ENCODE measurements at regions not wholly inside any gene's neighbourhood (a gene's known extent, or its start where the extent isn't known, plus 50 kb on each side); places are given as distances from the start of the nearest gene placed in this dataset.

GRCh38 chr10:52889611-52890010 is 117.0 kb upstream of the MBL2 start:
- no peaks in the 10 kb centered on the region for H3K9me3 ChIP-seq (ENCODE audit: insufficient read depth, low read length)
- H2AFZ ChIP-seq (ENCODE audit: low read depth, low read length, severe bottlenecking), result no peak overlapping the region
- H3K9ac ChIP-seq (ENCODE audit: low read length), result no peak overlapping the region
- H4K20me1 ChIP-seq (ENCODE audit: low read depth, low read length), result no peaks in the 10 kb centered on the region
- H3K4me3 ChIP-seq (ENCODE audit: insufficient read depth, low read length, poor library complexity, severe bottlenecking), result no peak overlapping the region
- no peak overlapping the region for H3K27ac ChIP-seq (ENCODE audit: low read depth, low read length)
- H3F3A ChIP-seq (ENCODE audit: insufficient read depth), result no peaks in the 10 kb centered on the region
- no peak for TF ChIP-seq CTCF (IDR thresholded peaks at IDR 0.05; ENCODE audit: insufficient read depth, low read length, poor library complexity, severe bottlenecking)
- no peaks in the 10 kb centered on the region for H3K27me3 ChIP-seq (ENCODE audit: low read length)
- no peaks in the 10 kb centered on the region for H3K79me2 ChIP-seq (ENCODE audit: insufficient read depth, low read length)
- H3K36me3 ChIP-seq (ENCODE audit: low read length), result no peaks in the 10 kb centered on the region
- H3K9me2 ChIP-seq (replicated peaks; ENCODE audit: insufficient read depth, low read length), result no peaks in the 10 kb centered on the region
- H3K4me2 ChIP-seq (ENCODE audit: low read depth, low read length, poor library complexity, severe bottlenecking), result no peak overlapping the region

- Histone ChIP-seq H3K27me3 (ENCODE audit: low read length) (no peaks in the 10 kb centered on the region), H3K36me3 (ENCODE audit: low read length) (no peaks in the 10 kb centered on the region), H3K4me2 (ENCODE audit: low read depth, low read length, poor library complexity, severe bottlenecking) (no peak overlapping the region), H3K79me2 (ENCODE audit: insufficient read depth, low read length) (no peaks in the 10 kb centered on the region), H3K9me3 (ENCODE audit: insufficient read depth, low read length) (no peaks in the 10 kb centered on the region), H3F3A (ENCODE audit: insufficient read depth) (no peaks in the 10 kb centered on the region), H3K27ac (ENCODE audit: low read depth, low read length) (no peak overlapping the region), H3K4me3 (ENCODE audit: insufficient read depth, low read length, poor library complexity, severe bottlenecking) (no peak overlapping the region), H2AFZ (ENCODE audit: low read depth, low read length, severe bottlenecking) (no peak overlapping the region), H3K9me2 (replicated peaks; ENCODE audit: insufficient read depth, low read length) (no peaks in the 10 kb centered on the region), H4K20me1 (ENCODE audit: low read depth, low read length) (no peaks in the 10 kb centered on the region), H3K9ac (ENCODE audit: low read length) (no peak overlapping the region)
- TF ChIP-seq EZH2phosphoT487 (conservative IDR thresholded peaks at IDR 0.05; ENCODE audit: low read length), result no peak
- TF ChIP-seq CTCF (IDR thresholded peaks at IDR 0.05; ENCODE audit: insufficient read depth, low read length, poor library complexity, severe bottlenecking), result no peak
These were observed 111.7 kb upstream of the MBL2 start for GRCh38 chr10:52883996-52884871.

GRCh38 chr10:52879091-52879807 is 106.7 kb upstream of the MBL2 start:
- Histone ChIP-seq H4K20me1 (ENCODE audit: low read depth, low read length) (no peaks in the 10 kb centered on the region), H3F3A (ENCODE audit: insufficient read depth) (no peaks in the 10 kb centered on the region), H3K4me3 (ENCODE audit: insufficient read depth, low read length, poor library complexity, severe bottlenecking) (no peak overlapping the region), H3K4me2 (ENCODE audit: low read depth, low read length, poor library complexity, severe bottlenecking) (no peak overlapping the region), H3K36me3 (ENCODE audit: low read length) (no peaks in the 10 kb centered on the region), H3K27ac (ENCODE audit: low read depth, low read length) (no peak overlapping the region), H3K9me2 (replicated peaks; ENCODE audit: insufficient read depth, low read length) (no peaks in the 10 kb centered on the region), H3K9me3 (ENCODE audit: insufficient read depth, low read length) (no peaks in the 10 kb centered on the region), H3K27me3 (ENCODE audit: low read length) (no peaks in the 10 kb centered on the region), H3K9ac (ENCODE audit: low read length) (no peak overlapping the region), H2AFZ (ENCODE audit: low read depth, low read length, severe bottlenecking) (no peak overlapping the region), H3K79me2 (ENCODE audit: insufficient read depth, low read length) (no peaks in the 10 kb centered on the region)
- TF ChIP-seq CTCF (IDR thresholded peaks at IDR 0.05; ENCODE audit: insufficient read depth, low read length, poor library complexity, severe bottlenecking) (no peak), EZH2phosphoT487 (conservative IDR thresholded peaks at IDR 0.05; ENCODE audit: low read length) (no peak)

Data from SU-DHL-6 (cell line).